Upper lobe of left lung (tissue), 6 donors: ENCODE measurements at regions not wholly inside any gene's neighbourhood (a gene's known extent, or its start where the extent isn't known, plus 50 kb on each side); places are given as distances from the start of the nearest gene placed in this dataset.

Experiments
- ATAC-seq, 2 donors: fragments of 200-7000 bp; cut with Tn5 transposase; one replicate each; pipeline ENCODE4 v1.9.1; 2022; ENCODE audit warnings: mild to moderate bottlenecking in 2 of 2, moderate library complexity in 2 of 2; ENCODE audit not compliant: low FRiP score in 2 of 2
- DNase-seq, 2 donors: peaks; one replicate each; pipeline ENCODE4 v3.0.0-alpha.2; 2019 to 2020
- H3K27ac ChIP-seq, 4 donors: fragments of 200-600 bp; sonication (generic); one replicate each; pipeline ENCODE4 v1.5.1; 2016 to 2019
- H3K27me3 ChIP-seq, 4 donors: fragments of 200-600 bp; sonication (generic); one replicate each; pipeline ENCODE4 v1.5.1; 2017 to 2019
- H3K36me3 ChIP-seq, 4 donors: fragments of 200-600 bp; sonication (generic); one replicate each; pipeline ENCODE4 v1.5.1; 2016 to 2019
- H3K4me1 ChIP-seq, 4 donors: fragments of 200-600 bp; sonication (generic); one replicate each; pipeline ENCODE4 v1.5.1; 2018 to 2019
- H3K4me3 ChIP-seq, 4 donors: fragments of 200-600 bp; sonication (generic); one replicate each; pipeline ENCODE4 v1.5.1; 2017 to 2019; ENCODE audit warnings: mild to moderate bottlenecking in 2 of 4, moderate library complexity in 1 of 4
- H3K9me3 ChIP-seq, 4 donors: fragments of 200-600 bp; sonication (generic); one replicate each; pipeline ENCODE4 v1.5.1; 2018 to 2019
- EP300 ChIP-seq, 4 donors: sonication (generic); formaldehyde crosslinking; IDR thresholded peaks; one replicate each; pipeline ENCODE4 v1.5.1; 2017; ENCODE audit warnings: antibody characterized with exemption in 4 of 4, control low read depth in 2 of 4
- POLR2A ChIP-seq, 4 donors: fragments of 450-650 bp; IDR thresholded peaks; one replicate each; pipeline ENCODE4 v1.5.1; 2016 to 2017; ENCODE audit warnings: antibody characterized with exemption in 4 of 4, mild to moderate bottlenecking in 2 of 4
- POLR2AphosphoS5 ChIP-seq, 2 donors: sonication (generic); formaldehyde crosslinking; IDR thresholded peaks; one replicate each; pipeline ENCODE4 v1.5.1; 2017; ENCODE audit warnings: antibody characterized with exemption in 2 of 2
- WGBS, 2 donors: methylation state at CpG; one replicate each; pipeline ENCODE4 v1.1.5; 2017 to 2018; 5-methylcytosine and 5-hydroxymethylcytosine counted together
- TF ChIP-seq, protein P1 (sequence below), 6 experiments: fragments of 450-650 bp in 4 of 6; fragments of 200-600 bp in 2 of 6; sonication (generic) in 2 of 6; IDR thresholded peaks; one replicate each; pipeline ENCODE4 v1.5.1; 2016 to 2019; ENCODE audit warnings: antibody characterized with exemption in 6 of 6
- donor health status: DM: no; HTN: no; CAD: no; lungs with moderate emphysema.
- donor health status: DM: no; HTN: yes; CAD: no; lungs with severe emphysema.

DNA sequence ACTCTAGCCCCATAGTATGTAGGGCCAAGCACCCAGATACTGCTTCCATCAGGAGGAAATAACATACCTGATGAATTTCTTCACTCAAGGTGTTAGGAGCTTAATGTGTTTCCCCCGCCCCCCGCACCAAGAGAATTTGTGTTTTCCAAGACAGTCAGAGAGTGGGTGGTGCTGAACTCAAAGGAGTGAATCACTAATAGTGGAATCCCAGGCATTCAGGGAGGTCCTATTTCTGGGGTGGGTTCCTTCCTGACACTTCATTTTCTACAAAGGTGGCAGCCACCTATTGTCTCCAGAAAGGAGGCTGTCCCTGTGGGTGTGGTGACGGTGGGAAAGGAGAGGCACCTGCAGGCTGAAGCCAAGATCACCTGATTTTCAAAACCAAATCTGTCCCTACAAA lies 50.8 kb upstream of the ELF5 start:
- TF ChIP-seq EP300 (IDR thresholded peaks at IDR 0.05) (no peak), POLR2AphosphoS5 (IDR thresholded peaks at IDR 0.05) (no peak), POLR2A (IDR thresholded peaks at IDR 0.05) (no peak)
- TF ChIP-seq, protein P1, sequence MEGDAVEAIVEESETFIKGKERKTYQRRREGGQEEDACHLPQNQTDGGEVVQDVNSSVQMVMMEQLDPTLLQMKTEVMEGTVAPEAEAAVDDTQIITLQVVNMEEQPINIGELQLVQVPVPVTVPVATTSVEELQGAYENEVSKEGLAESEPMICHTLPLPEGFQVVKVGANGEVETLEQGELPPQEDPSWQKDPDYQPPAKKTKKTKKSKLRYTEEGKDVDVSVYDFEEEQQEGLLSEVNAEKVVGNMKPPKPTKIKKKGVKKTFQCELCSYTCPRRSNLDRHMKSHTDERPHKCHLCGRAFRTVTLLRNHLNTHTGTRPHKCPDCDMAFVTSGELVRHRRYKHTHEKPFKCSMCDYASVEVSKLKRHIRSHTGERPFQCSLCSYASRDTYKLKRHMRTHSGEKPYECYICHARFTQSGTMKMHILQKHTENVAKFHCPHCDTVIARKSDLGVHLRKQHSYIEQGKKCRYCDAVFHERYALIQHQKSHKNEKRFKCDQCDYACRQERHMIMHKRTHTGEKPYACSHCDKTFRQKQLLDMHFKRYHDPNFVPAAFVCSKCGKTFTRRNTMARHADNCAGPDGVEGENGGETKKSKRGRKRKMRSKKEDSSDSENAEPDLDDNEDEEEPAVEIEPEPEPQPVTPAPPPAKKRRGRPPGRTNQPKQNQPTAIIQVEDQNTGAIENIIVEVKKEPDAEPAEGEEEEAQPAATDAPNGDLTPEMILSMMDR (IDR thresholded peaks at IDR 0.05): no peak
- Histone ChIP-seq H3K4me3 (no peak overlapping the region), H3K27me3 (no peaks in the 10 kb centered on the region), H3K36me3 (no peaks in the 10 kb centered on the region), H3K4me1 (peaks cover 0 to 11% (median 0%) of the 10 kb centered on the region in 4 donors), H3K27ac (peak overlapping the region in 1 of 4 donors; percentile 54), H3K9me3 (no peaks in the 10 kb centered on the region)
- ATAC-seq (peak in 1 of 2 donors; percentile 8), DNase-seq (no peak)
- 79 to 94% methylated on average over 3 of the region's 3 CpGs for WGBS, 2 donors

DNA sequence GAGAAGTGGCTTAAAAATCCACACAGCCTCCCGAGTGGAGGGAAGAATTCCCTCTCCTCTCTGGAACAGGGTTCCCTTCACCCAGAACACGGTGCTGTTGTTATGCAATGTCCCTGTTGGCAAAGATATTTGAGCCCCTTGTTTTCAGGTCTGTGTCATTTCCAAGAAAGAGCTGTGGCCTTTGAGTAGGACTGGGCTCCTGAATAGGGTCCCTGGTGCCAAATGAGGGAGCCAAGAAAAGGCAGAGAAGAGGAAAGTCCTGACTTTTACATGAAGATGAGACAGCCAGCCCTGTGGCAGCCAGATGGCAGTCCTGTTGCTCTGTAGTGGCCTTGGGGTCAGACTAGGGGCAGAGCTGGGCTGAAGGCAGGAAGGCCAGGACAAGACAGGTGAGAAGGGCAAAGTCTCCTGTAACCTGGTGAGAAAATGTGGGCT lies 51.2 kb upstream of the ELF5 start:
- Histone ChIP-seq H3K36me3 (no peaks in the 10 kb centered on the region), H3K4me3 (no peak overlapping the region), H3K27ac (peak overlapping the region in 1 of 4 donors; percentile 54), H3K9me3 (no peaks in the 10 kb centered on the region), H3K4me1 (peaks cover 0 to 11% (median 0%) of the 10 kb centered on the region in 4 donors), H3K27me3 (no peaks in the 10 kb centered on the region)
- TF ChIP-seq EP300 (IDR thresholded peaks at IDR 0.05) (peak in 1 of 4 donors; percentile 39), POLR2A (IDR thresholded peaks at IDR 0.05) (no peak), POLR2AphosphoS5 (IDR thresholded peaks at IDR 0.05) (peak in 1 of 2 donors; percentile 15)
- TF ChIP-seq, protein P1 (IDR thresholded peaks at IDR 0.05): no peak
- 28 to 41% methylated on average over 2 of the region's 2 CpGs for WGBS, 2 donors
- ATAC-seq (peak in 1 of 2 donors; percentile 23), DNase-seq (peak in 1 of 2 donors; percentile 38)

DNA sequence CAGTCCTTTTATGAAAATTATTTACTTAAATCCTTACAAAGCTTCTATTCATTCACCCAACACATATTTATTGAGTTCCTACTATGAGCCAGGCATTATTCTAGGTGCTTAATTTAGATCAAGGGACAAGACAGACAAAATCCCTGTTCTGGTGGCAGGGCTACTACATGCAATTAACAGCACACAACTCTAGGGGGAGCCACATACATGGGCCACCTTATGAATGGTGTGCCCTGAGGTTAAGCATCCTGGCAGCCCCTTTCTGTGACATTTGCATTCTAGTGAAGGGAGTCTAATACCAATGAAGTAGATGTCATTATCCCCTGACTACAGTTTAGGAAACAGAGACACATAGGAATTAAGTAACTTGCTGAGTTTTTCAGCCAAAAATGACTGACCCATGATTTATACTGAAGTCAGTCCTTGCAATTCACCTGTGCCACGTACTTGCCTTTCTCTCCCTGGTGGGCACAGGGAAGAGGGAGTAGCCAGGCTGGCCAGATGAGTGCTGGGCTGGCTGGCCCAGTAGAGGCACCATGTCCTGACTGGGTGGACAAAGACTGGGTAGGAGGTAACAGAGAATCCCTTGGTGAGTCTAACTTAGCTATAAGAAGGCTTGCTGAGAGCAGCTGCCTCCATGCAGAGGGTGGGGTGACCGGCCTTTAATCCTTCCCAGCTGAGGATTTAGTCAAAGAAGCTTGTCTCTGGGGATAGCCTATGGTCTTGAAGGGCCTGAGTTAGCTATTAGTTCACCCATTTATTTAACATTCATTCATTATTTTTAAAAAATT lies 52.0 kb upstream of the ELF5 start:
- ATAC-seq (no peak), DNase-seq (no peak)
- peaks cover 0 to 11% (median 0%) of the 10 kb centered on the region in 4 donors for H3K4me1 ChIP-seq
- H3K36me3 ChIP-seq: no peaks in the 10 kb centered on the region
- H3K4me3 ChIP-seq: no peak overlapping the region
- no peaks in the 10 kb centered on the region for H3K27me3 ChIP-seq
- H3K9me3 ChIP-seq: no peaks in the 10 kb centered on the region
- no peak overlapping the region for H3K27ac ChIP-seq
- TF ChIP-seq EP300 (IDR thresholded peaks at IDR 0.05) (no peak), POLR2A (IDR thresholded peaks at IDR 0.05) (no peak), POLR2AphosphoS5 (IDR thresholded peaks at IDR 0.05) (no peak)
- 67 to 76% methylated on average over 2 of the region's 2 CpGs for WGBS, 2 donors

DNA sequence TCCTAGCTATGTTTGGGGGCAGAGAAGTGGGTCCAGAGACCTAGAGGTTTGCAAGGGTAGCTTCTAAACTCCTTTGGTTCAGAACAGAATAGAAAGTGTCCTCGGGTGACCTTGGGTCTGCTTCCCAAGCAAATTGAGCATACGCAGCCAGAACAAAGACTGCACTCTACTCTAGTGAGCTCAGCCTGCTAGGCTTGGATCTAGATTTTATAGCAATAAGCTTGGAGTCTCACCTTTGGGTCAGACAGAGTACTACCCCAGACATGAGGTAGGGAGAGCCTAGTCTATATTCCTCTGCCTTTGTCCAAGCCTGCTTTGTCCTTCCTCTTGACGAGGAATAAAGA lies 52.6 kb upstream of the ELF5 start:
- DNase-seq (no peak), ATAC-seq (no peak)
- H3K4me1 ChIP-seq: peaks cover 0 to 11% (median 0%) of the 10 kb centered on the region in 4 donors
- H3K27ac ChIP-seq: no peak overlapping the region
- H3K4me3 ChIP-seq: no peak overlapping the region
- H3K9me3 ChIP-seq: no peaks in the 10 kb centered on the region
- H3K27me3 ChIP-seq: no peaks in the 10 kb centered on the region
- no peaks in the 10 kb centered on the region for H3K36me3 ChIP-seq
- WGBS, 2 donors: 84% methylated on average over 3 of the region's 3 CpGs
- TF ChIP-seq EP300 (IDR thresholded peaks at IDR 0.05): no peak
- TF ChIP-seq POLR2A (IDR thresholded peaks at IDR 0.05): no peak
- TF ChIP-seq, protein P1 (IDR thresholded peaks at IDR 0.05): no peak
- TF ChIP-seq POLR2AphosphoS5 (IDR thresholded peaks at IDR 0.05): no peak

DNA sequence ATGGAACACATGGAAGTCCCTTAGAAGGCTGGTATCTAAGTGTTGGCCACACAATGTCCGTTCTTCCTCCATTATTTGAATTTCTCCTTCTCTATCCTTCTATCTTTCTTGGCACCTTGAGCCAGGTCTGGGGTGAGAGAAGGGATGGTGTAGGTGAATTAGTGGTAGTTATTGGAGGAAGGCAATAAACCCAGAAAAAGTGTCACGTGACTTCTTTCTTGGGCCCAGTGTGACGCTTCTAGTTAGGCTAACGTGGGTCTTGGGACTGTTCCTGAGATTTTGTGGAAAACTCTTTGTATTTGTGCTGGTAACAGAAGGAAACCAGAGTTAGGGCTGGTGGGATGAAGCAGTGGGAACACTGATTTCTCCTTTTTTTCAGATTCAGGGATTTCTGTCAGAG lies 53.1 kb upstream of the ELF5 start:
- TF ChIP-seq EP300 (IDR thresholded peaks at IDR 0.05) (no peak), POLR2A (IDR thresholded peaks at IDR 0.05) (no peak), POLR2AphosphoS5 (IDR thresholded peaks at IDR 0.05) (no peak)
- TF ChIP-seq, protein P1 (IDR thresholded peaks at IDR 0.05): no peak
- 90 to 95% methylated on average over 4 of the region's 4 CpGs for WGBS, 2 donors
- H3K4me1 ChIP-seq: peaks cover 0 to 11% (median 0%) of the 10 kb centered on the region in 4 donors
- ATAC-seq: no peak
- H3K27me3 ChIP-seq: no peaks in the 10 kb centered on the region
- H3K4me3 ChIP-seq: no peak overlapping the region
- H3K9me3 ChIP-seq: no peaks in the 10 kb centered on the region
- H3K27ac ChIP-seq: no peak overlapping the region
- no peak for DNase-seq
- H3K36me3 ChIP-seq: no peaks in the 10 kb centered on the region
